Stomach (tissue), 8 donors: ENCODE measurements at regions not wholly inside any gene's neighbourhood (a gene's known extent, or its start where the extent isn't known, plus 50 kb on each side); places are given as distances from the start of the nearest gene placed in this dataset.

Experiments used
- DNase-seq, 2 donors: peaks; one replicate each; pipeline versions ENCODE4 v3.0.0 to v3.0.0-alpha.2; 2013 to 2019
- H3K27ac ChIP-seq, 5 donors: fragments of 200-600 bp in 4 of 5; sonication (generic) in 4 of 5; one replicate each; pipeline ENCODE4 v1.5.1; 2013 to 2019; ENCODE audit warnings: mild to moderate bottlenecking in 1 of 5, moderate library complexity in 1 of 5
- H3K27me3 ChIP-seq, 3 donors: fragments of 200-600 bp; sonication (generic); one replicate each; pipeline ENCODE4 v1.5.1; 2017 to 2019; ENCODE audit warnings: mixed run types in 1 of 3
- H3K36me3 ChIP-seq, 4 donors: fragments of 200-600 bp; sonication (generic); 1 replicate in 3 of 4; 2 replicates in 1 of 4; pipeline ENCODE4 v1.5.1; 2016 to 2019
- H3K4me1 ChIP-seq, 4 donors: fragments of 200-600 bp; sonication (generic); one replicate each; pipeline ENCODE4 v1.5.1; 2016 to 2019
- H3K4me3 ChIP-seq, 4 donors: fragments of 200-600 bp; sonication (generic) in 3 of 4; one replicate each; pipeline ENCODE4 v1.5.1; 2016 to 2019; ENCODE audit warnings: mild to moderate bottlenecking in 1 of 4
- H3K9me3 ChIP-seq, 4 donors: fragments of 200-600 bp; sonication (generic); one replicate each; pipeline ENCODE4 v1.5.1; 2016 to 2019
- EP300 ChIP-seq: sonication (generic); formaldehyde crosslinking; IDR thresholded peaks from one replicate; pipeline ENCODE4 v1.6.1; 2017; ENCODE audit warnings: antibody characterized with exemption
- POLR2A ChIP-seq, 4 donors: fragments of 450-650 bp; IDR thresholded peaks; one replicate each; pipeline ENCODE4 v1.6.1; 2016; ENCODE audit warnings: antibody characterized with exemption in 4 of 4, control low read depth in 2 of 4, mild to moderate bottlenecking in 1 of 4, moderate library complexity in 1 of 4
- POLR2AphosphoS5 ChIP-seq, 3 donors: sonication (generic); formaldehyde crosslinking; IDR thresholded peaks; one replicate each; pipeline ENCODE4 v1.6.1; 2016; ENCODE audit warnings: antibody characterized with exemption in 3 of 3
- WGBS, 5 donors: extraction: QIAGEN DNeasy Blood & Tissue Kit in 3 of 5; methylation state at CpG; one replicate each; pipeline versions ENCODE4 v1.1.5 to v1.1.7; 2013 to 2018; 5-methylcytosine and 5-hydroxymethylcytosine counted together
- intact Hi-C: fragments of 100-400 bp; cut with DNase I; formaldehyde crosslinking; loops from one replicate; pipeline ENCODE4 v1.15.1; 2023; ENCODE audit warnings: low total_unique reads
- TF ChIP-seq, protein P1 (sequence below), 7 experiments: fragments of 450-650 bp in 4 of 7; fragments of 200-600 bp in 3 of 7; sonication (generic) in 3 of 7; IDR thresholded peaks; one replicate each; pipeline ENCODE4 v1.5.1; 2016 to 2019; ENCODE audit warnings: antibody characterized with exemption in 7 of 7, control low read depth in 2 of 7, mild to moderate bottlenecking in 1 of 7
- donor health status: healthy with polysubstance abuse.
- donor health status: Bipolar disorder and iron deficiency.
- donor health status: healthy.

DNA sequence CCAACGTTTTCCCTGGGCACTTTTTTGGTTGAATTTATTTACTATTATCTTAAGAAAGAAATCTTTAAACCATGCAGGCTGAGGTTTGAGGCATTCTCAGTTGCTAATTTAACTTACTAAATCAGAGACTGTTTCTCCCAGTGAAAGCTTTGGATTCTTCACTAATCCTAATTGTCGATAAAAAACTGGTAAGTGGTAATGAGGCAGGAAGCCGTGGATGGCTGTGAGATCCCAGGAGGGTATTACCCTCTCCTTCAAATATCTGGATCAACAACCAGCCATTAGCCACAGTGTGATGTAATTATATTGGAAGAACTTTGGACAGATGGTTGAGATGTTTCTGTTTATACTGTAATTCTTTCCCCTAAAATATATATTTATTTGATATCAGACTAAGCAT lies 485.0 kb downstream of the DISC1 start:
- no peak overlapping the region for H3K27ac ChIP-seq
- DNase-seq = peak in 1 of 2 donors; percentile 10
- TF ChIP-seq EP300 = no peak
- TF ChIP-seq, protein P1, sequence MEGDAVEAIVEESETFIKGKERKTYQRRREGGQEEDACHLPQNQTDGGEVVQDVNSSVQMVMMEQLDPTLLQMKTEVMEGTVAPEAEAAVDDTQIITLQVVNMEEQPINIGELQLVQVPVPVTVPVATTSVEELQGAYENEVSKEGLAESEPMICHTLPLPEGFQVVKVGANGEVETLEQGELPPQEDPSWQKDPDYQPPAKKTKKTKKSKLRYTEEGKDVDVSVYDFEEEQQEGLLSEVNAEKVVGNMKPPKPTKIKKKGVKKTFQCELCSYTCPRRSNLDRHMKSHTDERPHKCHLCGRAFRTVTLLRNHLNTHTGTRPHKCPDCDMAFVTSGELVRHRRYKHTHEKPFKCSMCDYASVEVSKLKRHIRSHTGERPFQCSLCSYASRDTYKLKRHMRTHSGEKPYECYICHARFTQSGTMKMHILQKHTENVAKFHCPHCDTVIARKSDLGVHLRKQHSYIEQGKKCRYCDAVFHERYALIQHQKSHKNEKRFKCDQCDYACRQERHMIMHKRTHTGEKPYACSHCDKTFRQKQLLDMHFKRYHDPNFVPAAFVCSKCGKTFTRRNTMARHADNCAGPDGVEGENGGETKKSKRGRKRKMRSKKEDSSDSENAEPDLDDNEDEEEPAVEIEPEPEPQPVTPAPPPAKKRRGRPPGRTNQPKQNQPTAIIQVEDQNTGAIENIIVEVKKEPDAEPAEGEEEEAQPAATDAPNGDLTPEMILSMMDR (IDR thresholded peaks at IDR 0.05) = no peak
- no peak for TF ChIP-seq POLR2AphosphoS5 (IDR thresholded peaks at IDR 0.05)
- no peak for TF ChIP-seq POLR2A (IDR thresholded peaks at IDR 0.05)
- H3K9me3 ChIP-seq = no peaks in the 10 kb centered on the region
- intact Hi-C loops = no loop called here
- H3K4me1 ChIP-seq = no peaks in the 10 kb centered on the region
- H3K27me3 ChIP-seq = peaks cover 0 to 16% (median 0%) of the 10 kb centered on the region in 3 donors
- no peak overlapping the region for H3K4me3 ChIP-seq
- 27 to 40% (median 36%) methylated on average over 3 of the region's 3 CpGs for WGBS, 5 donors
- no peaks in the 10 kb centered on the region for H3K36me3 ChIP-seq

DNA sequence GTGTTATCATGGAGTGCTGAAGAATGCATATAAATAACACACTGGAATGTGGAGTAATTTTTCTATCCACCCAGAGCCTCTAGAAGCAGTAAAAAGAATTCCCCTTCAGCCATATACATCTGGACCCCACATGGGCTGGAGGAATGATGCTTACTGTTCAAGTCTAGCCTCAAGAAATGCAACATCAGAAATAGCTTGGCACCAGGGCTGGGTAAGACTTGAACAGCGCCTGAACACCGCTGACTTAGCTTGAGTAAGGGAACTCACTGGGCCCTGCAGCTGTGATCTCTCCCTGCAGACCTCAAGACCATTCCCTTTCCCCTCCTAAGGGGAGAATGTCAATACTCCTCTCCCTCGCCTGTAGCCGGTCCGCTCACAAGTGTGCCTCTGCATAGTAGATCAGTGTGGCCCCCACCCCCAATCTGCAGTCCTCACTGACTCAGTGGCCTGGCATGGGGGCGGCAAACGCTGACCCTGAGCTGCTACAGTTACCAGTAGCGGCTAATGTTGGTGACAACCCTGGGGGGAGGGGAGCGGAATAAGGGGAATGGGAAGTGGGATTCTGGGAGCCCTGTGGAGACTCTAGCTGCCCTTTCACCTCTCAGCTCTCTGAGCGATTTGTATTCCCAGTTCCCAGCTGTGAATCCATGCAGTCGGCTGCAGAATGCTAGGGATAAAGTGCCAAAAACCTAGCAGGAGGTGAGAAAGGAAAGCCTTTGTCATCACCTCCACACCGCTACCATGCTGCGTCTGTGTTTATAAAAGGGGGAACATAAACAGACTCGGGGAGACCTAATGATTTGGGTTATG lies 483.9 kb downstream of the DISC1 start:
- no peak overlapping the region for H3K27ac ChIP-seq
- TF ChIP-seq POLR2AphosphoS5 (IDR thresholded peaks at IDR 0.05) = no peak
- no peak for TF ChIP-seq POLR2A (IDR thresholded peaks at IDR 0.05)
- TF ChIP-seq, protein P1 (IDR thresholded peaks at IDR 0.05) = no peak
- TF ChIP-seq EP300 = no peak
- H3K4me1 ChIP-seq = no peaks in the 10 kb centered on the region
- H3K4me3 ChIP-seq = no peak overlapping the region
- intact Hi-C loops = no loop called here
- H3K9me3 ChIP-seq = no peaks in the 10 kb centered on the region
- DNase-seq = peak in 1 of 2 donors; percentile 28
- no peaks in the 10 kb centered on the region for H3K36me3 ChIP-seq
- 62 to 75% (median 71%) methylated on average over 14 of the region's 14 CpGs for WGBS, 5 donors
- peaks cover 0 to 22% (median 0%) of the 10 kb centered on the region in 3 donors for H3K27me3 ChIP-seq

DNA sequence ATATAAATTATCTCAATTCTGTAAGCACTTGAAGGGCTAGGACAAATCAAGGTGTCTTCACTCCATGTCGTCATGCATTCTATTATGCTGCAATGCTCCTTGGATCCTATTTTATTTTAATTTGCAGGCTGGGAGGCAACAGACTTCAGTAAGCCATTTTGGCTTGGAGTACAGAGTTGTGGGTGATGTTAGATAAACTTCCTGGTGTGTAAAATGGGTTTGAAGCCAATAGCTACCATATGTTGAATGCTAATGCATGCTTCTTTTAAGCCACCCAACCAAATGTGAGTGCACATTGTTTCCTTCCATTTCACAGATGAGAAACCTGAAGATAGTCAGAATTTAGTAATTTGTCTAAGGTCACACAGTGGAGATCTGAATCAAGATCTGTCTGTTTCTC lies 482.8 kb downstream of the DISC1 start:
- no peak overlapping the region for H3K27ac ChIP-seq
- no peak for DNase-seq
- no peaks in the 10 kb centered on the region for H3K4me1 ChIP-seq
- H3K27me3 ChIP-seq = peaks cover 0 to 22% (median 0%) of the 10 kb centered on the region in 3 donors
- TF ChIP-seq POLR2AphosphoS5 (IDR thresholded peaks at IDR 0.05) = no peak
- TF ChIP-seq EP300 = no peak
- no peak for TF ChIP-seq POLR2A (IDR thresholded peaks at IDR 0.05)
- TF ChIP-seq, protein P1 (IDR thresholded peaks at IDR 0.05) = no peak
- intact Hi-C loops = no loop called here
- no peaks in the 10 kb centered on the region for H3K9me3 ChIP-seq
- 79 to 90% (median 84%) methylated on average over 1 of the region's 1 CpG for WGBS, 5 donors
- no peak overlapping the region for H3K4me3 ChIP-seq
- no peaks in the 10 kb centered on the region for H3K36me3 ChIP-seq

DNA sequence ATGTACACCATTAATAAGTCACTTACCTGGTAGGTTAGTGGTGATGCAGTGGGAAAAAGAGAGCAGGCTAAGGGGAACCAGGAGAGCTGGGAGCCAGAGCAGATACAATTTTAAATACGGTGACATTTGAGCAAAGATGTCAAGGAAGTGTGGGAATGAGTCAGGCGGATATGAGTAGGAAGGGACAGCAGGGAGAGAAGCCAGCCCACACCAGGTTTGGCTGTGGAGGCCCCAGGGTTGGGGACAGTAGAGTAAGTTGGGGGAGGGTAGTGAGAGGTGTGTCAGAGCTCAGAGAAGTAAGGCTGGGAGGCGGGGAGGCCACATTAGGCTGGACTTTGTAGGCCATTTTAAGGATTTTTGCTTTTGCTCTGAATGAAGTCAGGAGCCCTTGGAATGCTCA lies 482.0 kb downstream of the DISC1 start:
- no peak for DNase-seq
- no peak for TF ChIP-seq EP300
- Histone ChIP-seq H3K4me1 (no peaks in the 10 kb centered on the region), H3K27me3 (peaks cover 0 to 22% (median 0%) of the 10 kb centered on the region in 3 donors), H3K36me3 (no peaks in the 10 kb centered on the region), H3K4me3 (no peak overlapping the region), H3K9me3 (no peaks in the 10 kb centered on the region), H3K27ac (no peak overlapping the region)
- intact Hi-C loops = no loop called here
- WGBS, 5 donors = 82 to 88% (median 85%) methylated on average over 3 of the region's 3 CpGs

DNA sequence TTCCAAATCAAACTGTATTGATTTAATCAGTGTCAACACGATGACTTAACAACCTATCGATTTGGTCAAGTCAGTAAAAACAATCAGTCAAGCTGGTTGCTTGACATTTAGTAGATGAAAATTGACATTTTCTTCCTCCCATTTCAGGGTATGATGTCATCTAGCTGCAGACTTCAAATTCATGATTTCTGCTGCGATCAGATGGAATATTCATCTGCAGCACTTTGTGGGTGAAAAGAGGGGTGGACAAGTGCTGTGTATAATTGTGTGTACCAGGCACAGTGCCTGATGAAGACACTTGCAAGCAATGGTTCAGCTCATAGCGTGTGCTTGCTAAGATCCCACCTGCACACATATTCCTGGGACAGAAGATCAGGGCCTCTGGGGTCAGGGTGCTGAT lies 479.8 kb downstream of the DISC1 start:
- intact Hi-C loops = no loop called here
- 26 to 54% (median 52%) methylated on average over 4 of the region's 4 CpGs for WGBS, 5 donors

More for the DNA sequence above, 479.8 kb downstream of the DISC1 start:
- H3K4me1 ChIP-seq = no peaks in the 10 kb centered on the region
- no peak for DNase-seq
- no peaks in the 10 kb centered on the region for H3K9me3 ChIP-seq
- no peak overlapping the region for H3K4me3 ChIP-seq
- H3K36me3 ChIP-seq = no peaks in the 10 kb centered on the region
- TF ChIP-seq, protein P1 (IDR thresholded peaks at IDR 0.05) = no peak
- no peak for TF ChIP-seq EP300
- no peak for TF ChIP-seq POLR2A (IDR thresholded peaks at IDR 0.05)
- TF ChIP-seq POLR2AphosphoS5 (IDR thresholded peaks at IDR 0.05) = no peak
- no peak overlapping the region for H3K27ac ChIP-seq
- H3K27me3 ChIP-seq = peaks cover 0 to 22% (median 0%) of the 10 kb centered on the region in 3 donors
